Fibroblast of villous mesenchyme (primary cell): ENCODE measurements at regions not wholly inside any gene's neighbourhood (a gene's known extent, or its start where the extent isn't known, plus 50 kb on each side); places are given as distances from the start of the nearest gene placed in this dataset. TPM values are rescaled to one million over a fixed set of nuclear protein-coding genes. Genes with fewer than 3 reads are reported as not detected.

Experiments used
- DNase-seq: peaks from one replicate; pipeline ENCODE4 v3.0.0-alpha.2; 2010; ENCODE audit warnings: low read depth
- H3K4me3 ChIP-seq: 2 replicates; pipeline ENCODE4 v1.5.1; 2011; ENCODE audit warnings: low read depth, mild to moderate bottlenecking, low read length
- small RNA-seq: library from RNA; depleted of rRNA; stranded (forward); fragments of <200 nt; gene quantifications from one replicate; pipeline ENCODE3, GENCODE V24; 2012
- TF ChIP-seq, protein P1 (sequence below): IDR thresholded peaks from 2 replicates; pipeline ENCODE4 v1.5.1; 2012; ENCODE audit warnings: low read depth, mild to moderate bottlenecking, low read length; ENCODE audit not compliant: insufficient read depth

DNA sequence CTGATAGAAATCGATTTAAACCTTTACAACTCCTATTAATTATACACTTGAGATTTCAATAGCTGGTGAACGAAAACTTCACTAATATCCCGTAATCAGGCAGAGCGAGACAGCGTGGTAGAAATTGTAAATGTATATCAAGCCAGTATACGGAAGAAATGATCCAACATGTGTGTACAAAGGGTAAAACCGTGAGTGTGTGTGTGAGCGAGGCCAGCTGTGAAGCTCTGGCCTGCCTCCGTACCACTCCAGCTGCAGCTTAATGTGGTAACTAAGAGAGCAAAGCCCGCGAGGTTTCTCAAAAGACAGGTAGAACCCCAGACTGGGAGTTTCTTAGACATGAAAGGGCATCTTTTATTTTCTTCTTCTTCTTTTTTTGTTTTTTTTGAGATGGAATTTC lies 52.3 kb upstream of the ZNF516 start:
- TF ChIP-seq, protein P1, sequence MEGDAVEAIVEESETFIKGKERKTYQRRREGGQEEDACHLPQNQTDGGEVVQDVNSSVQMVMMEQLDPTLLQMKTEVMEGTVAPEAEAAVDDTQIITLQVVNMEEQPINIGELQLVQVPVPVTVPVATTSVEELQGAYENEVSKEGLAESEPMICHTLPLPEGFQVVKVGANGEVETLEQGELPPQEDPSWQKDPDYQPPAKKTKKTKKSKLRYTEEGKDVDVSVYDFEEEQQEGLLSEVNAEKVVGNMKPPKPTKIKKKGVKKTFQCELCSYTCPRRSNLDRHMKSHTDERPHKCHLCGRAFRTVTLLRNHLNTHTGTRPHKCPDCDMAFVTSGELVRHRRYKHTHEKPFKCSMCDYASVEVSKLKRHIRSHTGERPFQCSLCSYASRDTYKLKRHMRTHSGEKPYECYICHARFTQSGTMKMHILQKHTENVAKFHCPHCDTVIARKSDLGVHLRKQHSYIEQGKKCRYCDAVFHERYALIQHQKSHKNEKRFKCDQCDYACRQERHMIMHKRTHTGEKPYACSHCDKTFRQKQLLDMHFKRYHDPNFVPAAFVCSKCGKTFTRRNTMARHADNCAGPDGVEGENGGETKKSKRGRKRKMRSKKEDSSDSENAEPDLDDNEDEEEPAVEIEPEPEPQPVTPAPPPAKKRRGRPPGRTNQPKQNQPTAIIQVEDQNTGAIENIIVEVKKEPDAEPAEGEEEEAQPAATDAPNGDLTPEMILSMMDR = no peak
- H3K4me3 ChIP-seq = no peak overlapping the region
- peak; percentile 37 for DNase-seq

DNA sequence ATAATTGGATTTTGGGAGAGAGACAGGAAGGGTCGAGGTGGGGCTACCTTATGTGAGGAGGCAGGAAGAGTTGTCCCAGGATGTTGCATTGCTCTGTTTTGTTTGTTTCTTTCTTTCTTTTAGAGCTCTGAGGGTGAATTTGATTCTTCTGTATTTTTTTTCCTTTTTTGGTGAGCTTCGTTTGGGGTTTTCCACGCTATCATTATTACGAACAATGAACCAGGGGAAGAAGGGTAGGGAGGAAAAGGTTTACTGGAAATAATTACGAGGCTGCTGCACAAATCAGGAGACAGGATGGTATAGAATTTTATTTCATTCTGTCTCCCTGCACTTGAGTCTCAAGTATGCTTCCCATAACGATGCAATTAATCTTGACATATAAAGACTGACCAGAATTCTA lies 51.4 kb upstream of the ZNF516 start:
- H3K4me3 ChIP-seq = no peak overlapping the region
- TF ChIP-seq, protein P1 = no peak
- DNase-seq = no peak

DNA sequence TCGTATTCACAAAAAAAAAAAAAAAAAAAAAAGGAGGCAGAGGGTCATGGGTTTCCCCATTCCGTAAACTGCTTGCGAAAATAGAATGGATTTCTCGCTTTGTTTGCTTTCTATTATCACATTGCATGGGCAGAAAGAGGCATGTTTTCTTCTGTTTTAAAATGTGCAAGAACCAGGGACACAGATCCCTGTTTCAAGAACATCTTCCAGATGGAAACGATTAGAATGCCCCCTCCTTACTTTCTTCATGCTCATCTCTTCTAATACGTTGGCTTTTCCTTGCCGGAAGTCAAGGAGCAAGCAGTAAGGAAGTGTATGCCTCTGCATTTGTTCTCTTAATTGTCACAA lies 51.0 kb upstream of the ZNF516 start:
- TF ChIP-seq, protein P1 = no peak
- H3K4me3 ChIP-seq = no peak overlapping the region
- DNase-seq = peak; percentile 36

DNA sequence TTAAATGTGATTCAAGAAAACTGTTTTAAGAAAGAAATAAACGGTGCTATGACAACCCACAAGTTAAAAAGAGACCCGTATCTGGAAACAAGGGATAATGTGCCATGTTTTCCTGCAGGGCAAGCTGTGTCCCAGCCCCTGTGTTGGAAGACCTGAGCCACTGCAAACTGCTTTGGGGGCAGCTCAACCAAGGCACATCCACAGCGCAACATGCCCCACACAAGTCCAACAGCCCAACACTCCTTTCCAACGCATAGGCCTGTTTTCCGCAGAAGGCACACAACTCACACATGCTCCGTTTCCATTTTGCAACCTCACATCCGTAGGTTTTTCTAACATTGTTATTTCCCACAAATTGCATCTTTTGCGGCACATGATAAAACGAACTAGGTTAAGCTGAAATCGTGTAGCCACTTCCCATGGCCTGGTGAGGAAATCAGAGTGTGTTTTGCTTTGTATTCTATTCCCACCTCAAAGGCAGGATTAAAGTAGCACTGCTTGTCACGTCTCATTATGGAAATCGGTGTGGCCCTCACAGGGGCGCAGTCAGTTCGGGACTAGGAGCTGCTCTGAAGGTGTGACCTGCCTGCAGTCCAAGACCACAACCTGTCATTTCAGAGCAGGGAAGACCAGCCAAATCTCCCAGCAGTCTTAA lies 50.5 kb upstream of the ZNF516 start:
- no peak overlapping the region for H3K4me3 ChIP-seq
- TF ChIP-seq, protein P1 = no peak
- DNase-seq = no peak

DNA sequence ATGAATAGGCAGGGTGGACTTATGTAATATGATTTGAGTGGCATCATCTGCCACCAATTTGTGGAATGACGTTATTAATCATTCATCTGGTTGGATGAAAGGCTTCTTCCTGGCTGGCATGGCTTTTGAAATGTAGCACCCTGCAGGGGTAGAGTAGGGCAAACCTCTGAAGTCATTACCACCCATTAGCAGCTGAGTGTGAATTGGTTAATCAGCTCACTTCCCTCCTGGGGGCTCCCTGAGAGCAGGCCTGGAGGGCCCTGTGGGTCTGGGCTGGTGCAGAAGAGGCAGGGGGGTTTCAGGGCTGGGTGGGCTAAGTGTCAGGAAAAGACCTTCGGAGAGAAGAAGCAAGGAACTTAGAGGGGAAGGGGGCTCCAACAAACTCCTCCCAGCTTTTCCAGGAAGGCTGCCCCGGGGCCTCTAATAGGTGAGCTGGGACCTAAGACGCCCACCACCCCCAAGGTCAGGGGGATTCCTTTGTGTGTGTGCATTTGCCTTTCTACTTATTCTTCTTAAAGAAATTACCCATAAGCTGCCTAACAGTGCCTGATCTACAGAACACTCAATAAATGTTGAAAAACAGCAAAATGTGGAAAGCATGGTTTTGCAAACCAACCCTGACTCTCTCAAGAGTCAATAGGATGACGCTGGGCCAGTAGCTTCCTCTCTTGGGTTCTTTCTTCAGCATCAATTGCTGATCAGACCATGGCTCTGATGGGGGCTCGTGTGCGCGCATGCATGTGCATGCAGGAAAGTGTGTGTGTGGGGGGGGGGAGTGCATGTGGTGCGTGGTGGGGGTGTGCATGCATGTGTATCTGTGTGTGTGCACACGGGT lies 49.7 kb upstream of the ZNF516 start:
- H3K4me3 ChIP-seq = no peak overlapping the region
- TF ChIP-seq, protein P1 = no peak
- no peak for DNase-seq

Small RNA genes in the stretch of these regions (small RNA-seq; reads per million reads assigned to genes)
- gene AC139085.1 = not detected
